ENCODE measurements at regions not wholly inside any gene's neighbourhood (a gene's known extent, or its start where the extent isn't known, plus 50 kb on each side); places are given as distances from the start of the nearest gene placed in this dataset.

DNA sequence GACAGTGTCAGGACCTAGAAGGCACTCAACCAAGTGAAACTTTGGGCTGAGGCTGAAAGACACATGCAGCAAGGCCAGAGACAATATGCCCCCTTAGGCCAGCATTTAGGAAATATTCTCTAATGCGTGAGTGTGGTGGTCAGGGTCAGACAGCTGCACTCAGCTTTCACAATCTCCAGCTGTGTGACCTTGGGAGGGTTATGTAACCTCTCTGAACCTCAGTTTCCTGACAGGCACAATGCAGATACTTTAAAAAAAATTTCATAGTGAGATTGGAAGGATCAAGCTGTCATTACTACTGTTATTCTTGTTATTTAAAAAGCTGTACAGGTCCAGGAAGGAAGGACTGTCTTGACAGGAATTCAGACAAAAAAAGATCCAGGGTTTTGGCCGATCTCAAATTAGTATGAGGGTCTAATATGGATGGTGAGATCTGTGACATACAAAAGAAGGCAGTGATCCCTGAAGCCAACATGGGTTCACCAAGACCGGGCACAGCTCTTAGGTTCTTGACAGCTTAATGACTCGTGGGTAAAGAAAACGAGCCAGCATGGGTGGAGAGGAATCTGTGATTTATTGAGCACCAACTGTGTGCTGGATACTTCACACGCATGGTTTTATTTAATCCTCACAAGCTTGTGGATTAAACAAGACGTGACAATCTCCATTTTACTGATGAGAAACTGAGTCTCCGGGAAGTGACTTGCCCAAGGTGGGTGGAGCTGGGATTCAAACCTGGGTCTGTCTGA is 54.6 kb upstream of the POU3F1 start:
- DNase-seq (ENCODE audit: low read depth): no peak

DNA sequence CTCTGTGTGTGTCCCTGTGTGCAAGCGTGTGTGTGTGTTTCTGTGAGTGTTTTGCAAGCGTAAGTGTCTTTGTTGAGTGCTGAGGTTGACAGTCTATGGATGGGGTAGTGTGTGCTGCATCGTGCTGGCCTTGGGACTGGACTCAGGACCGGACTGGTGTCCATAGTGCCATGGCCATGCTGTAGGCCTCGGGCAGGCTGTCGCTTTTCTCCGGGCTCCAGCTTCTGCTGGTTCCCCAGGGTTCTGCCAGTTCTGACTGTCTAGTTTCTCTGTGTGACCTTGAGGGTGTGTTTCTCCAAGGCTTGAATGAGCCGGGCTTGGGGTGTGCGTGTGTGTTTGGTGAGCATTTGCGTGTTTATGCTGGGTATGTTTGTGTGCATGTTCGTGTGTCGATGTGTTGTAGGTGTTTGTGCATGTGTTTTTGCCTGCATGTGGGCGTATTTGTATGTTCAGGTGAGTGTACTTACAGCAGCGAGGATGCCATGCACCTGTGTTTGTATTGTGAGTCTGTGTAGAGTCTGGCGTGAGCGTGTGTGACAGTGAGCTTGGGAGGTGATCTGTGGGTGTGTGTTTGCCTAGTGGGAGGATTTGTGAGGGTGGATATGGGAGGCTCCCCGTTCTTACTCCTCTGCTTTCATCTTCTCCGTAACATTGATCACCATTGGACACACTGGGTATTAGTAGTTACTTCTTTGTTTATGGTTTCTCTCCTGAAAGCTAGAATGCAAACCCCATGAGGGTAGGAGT is 51.7 kb upstream of the POU3F1 start:
- DNase-seq (ENCODE audit: low read depth): no peak

GRCh38 chr1:38097284-38097898 is 50.8 kb upstream of the POU3F1 start:
- DNase-seq (ENCODE audit: low read depth): no peak

Measured in GM04504 (cell line).